Neuronal stem cell (in vitro differentiated cells): ENCODE measurements at regions not wholly inside any gene's neighbourhood (a gene's known extent, or its start where the extent isn't known, plus 50 kb on each side); places are given as distances from the start of the nearest gene placed in this dataset.

Experiments
- DNase-seq: peaks from one replicate; pipeline ENCODE4 v3.0.0-alpha.2; 2013; ENCODE audit warnings: low spot score
- H2AFZ ChIP-seq: one replicate; pipeline ENCODE4 v1.6.1; 2013; ENCODE audit warnings: mild to moderate bottlenecking, low read length, inconsistent platforms
- H2AK5ac ChIP-seq: 2 replicates; pipeline ENCODE4 v1.6.1; 2013; ENCODE audit warnings: low read depth, mild to moderate bottlenecking, inconsistent platforms, low read length, moderate library complexity, mixed read lengths
- H2BK120ac ChIP-seq: 2 replicates; pipeline ENCODE4 v1.6.1; 2013; ENCODE audit warnings: low read depth, mild to moderate bottlenecking, inconsistent platforms, low read length, moderate library complexity, mixed read lengths
- H2BK12ac ChIP-seq: one replicate; pipeline ENCODE4 v1.6.1; 2013; ENCODE audit warnings: low read length, inconsistent platforms
- H2BK15ac ChIP-seq: 2 replicates; pipeline ENCODE4 v1.6.1; 2013; ENCODE audit warnings: mild to moderate bottlenecking, low read length, inconsistent platforms, mixed read lengths
- H2BK5ac ChIP-seq: one replicate; pipeline ENCODE4 v1.6.1; 2013; ENCODE audit warnings: inconsistent platforms, mild to moderate bottlenecking, low read length, moderate library complexity
- H3K14ac ChIP-seq: one replicate; pipeline ENCODE4 v1.6.1; 2013; ENCODE audit warnings: low read length, inconsistent platforms
- H3K18ac ChIP-seq: 2 replicates; pipeline ENCODE4 v1.6.1; 2013; ENCODE audit warnings: low read length, inconsistent platforms
- H3K23ac ChIP-seq: 2 replicates; pipeline ENCODE4 v1.6.1; 2013; ENCODE audit warnings: low read depth, mild to moderate bottlenecking, mixed read lengths, low read length, inconsistent platforms; ENCODE audit not compliant: poor library complexity
- H3K27ac ChIP-seq: replicated peaks from 3 replicates; pipeline ENCODE4 v1.5.1; 2013; ENCODE audit warnings: low read length, inconsistent platforms
- H3K27me3 ChIP-seq, 3 experiments: 2 replicates each; pipeline ENCODE4 v1.6.1; 2013; ENCODE audit warnings: low read length in 3 of 3, mild to moderate bottlenecking in 2 of 3, inconsistent platforms in 1 of 3, low read depth in 1 of 3, mixed read lengths in 1 of 3, moderate library complexity in 1 of 3; ENCODE audit not compliant: control insufficient read depth in 3 of 3, insufficient read depth in 3 of 3
- H3K36me3 ChIP-seq, 2 donors: replicated peaks in 1 of 2; 2 replicates each; pipeline ENCODE4 v1.6.1; 2013; ENCODE audit warnings: low read length in 2 of 2; ENCODE audit not compliant: control insufficient read depth in 2 of 2, insufficient read depth in 2 of 2
- H3K4ac ChIP-seq: 2 replicates; pipeline ENCODE4 v1.6.1; 2013; ENCODE audit warnings: inconsistent platforms, mild to moderate bottlenecking, low read length, moderate library complexity
- H3K4me1 ChIP-seq, 2 donors: 1 replicate in 1 of 2; 2 replicates in 1 of 2; pipeline ENCODE4 v1.6.1; 2013; ENCODE audit warnings: low read length in 2 of 2, low read depth in 1 of 2; ENCODE audit not compliant: control insufficient read depth in 2 of 2, insufficient read depth in 1 of 2
- H3K4me2 ChIP-seq: one replicate; pipeline ENCODE4 v1.6.1; 2013; ENCODE audit warnings: mild to moderate bottlenecking, low read length, inconsistent platforms; ENCODE audit not compliant: insufficient read depth, poor library complexity, severe bottlenecking
- H3K4me3 ChIP-seq, 2 donors: 2 replicates each; pipeline ENCODE4 v1.5.1; 2013; ENCODE audit warnings: low read length in 2 of 2, mild to moderate bottlenecking in 2 of 2, inconsistent platforms in 1 of 2, moderate library complexity in 1 of 2
- H3K79me1 ChIP-seq: one replicate; pipeline ENCODE4 v1.6.1; 2013; ENCODE audit warnings: low read depth, mild to moderate bottlenecking, inconsistent platforms, low read length, moderate library complexity
- H3K9ac ChIP-seq: one replicate; pipeline ENCODE4 v1.6.1; 2013; ENCODE audit warnings: mild to moderate bottlenecking, low read depth, low read length, inconsistent platforms; ENCODE audit not compliant: poor library complexity
- H3K9me3 ChIP-seq, 2 donors: replicated peaks in 1 of 2; 2 replicates each; pipeline versions ENCODE3 to v1.6.1; 2013; ENCODE audit warnings: low read length in 2 of 2, mild to moderate bottlenecking in 2 of 2, inconsistent platforms in 1 of 2, low read depth in 1 of 2, mixed read lengths in 1 of 2, moderate library complexity in 1 of 2; ENCODE audit not compliant: control insufficient read depth in 2 of 2, insufficient read depth in 1 of 2
- H4K8ac ChIP-seq: one replicate; pipeline ENCODE4 v1.6.1; 2013; ENCODE audit warnings: low read depth, mild to moderate bottlenecking, inconsistent platforms, low read length, moderate library complexity
- H4K91ac ChIP-seq: one replicate; pipeline ENCODE4 v1.6.1; 2013; ENCODE audit warnings: low read length, low read depth, mild to moderate bottlenecking, inconsistent platforms; ENCODE audit not compliant: poor library complexity
- WGBS, 2 donors: extraction: QIAGEN DNeasy Blood & Tissue Kit; methylation state at CpG; one replicate each; pipeline ENCODE4 v1.1.7; 2013; ENCODE audit warnings: missing lambda C conversion rate in 2 of 2, mixed read lengths in 1 of 2; ENCODE audit not compliant: insufficient read length in 2 of 2, insufficient replicate concordance in 1 of 2; ENCODE audit errors: extremely low coverage in 2 of 2; 5-methylcytosine and 5-hydroxymethylcytosine counted together

DNA sequence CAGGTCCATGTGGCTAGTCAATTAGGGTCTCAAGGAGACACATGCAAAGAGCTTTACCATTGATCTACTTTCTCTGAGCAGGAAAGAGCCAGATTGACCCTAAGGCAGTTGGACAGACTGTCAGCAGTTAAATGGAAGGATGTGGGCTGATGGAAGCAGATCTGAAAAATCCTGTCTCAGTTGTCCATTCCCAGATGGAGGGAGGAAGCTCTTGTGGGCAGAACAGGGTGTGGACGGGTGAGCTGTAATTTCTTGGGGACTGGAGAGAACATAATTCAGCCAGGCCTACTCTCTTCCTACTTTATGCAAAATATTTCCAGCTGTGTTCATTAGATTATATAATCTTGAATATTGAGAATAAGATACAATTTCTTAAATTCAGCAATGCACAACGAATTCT is 163.6 kb downstream of the GNAT3 start:
- no peaks in the 10 kb centered on the region for H3K27me3 ChIP-seq
- no peaks in the 10 kb centered on the region for H3K79me1 ChIP-seq
- WGBS, 2 donors = no CpG with 5 or more reads among the region's 2 CpGs
- H3K9ac ChIP-seq = no peak overlapping the region
- no peak overlapping the region for H2BK12ac ChIP-seq
- no peak overlapping the region for H4K91ac ChIP-seq
- no peak overlapping the region for H3K4me2 ChIP-seq
- no peaks in the 10 kb centered on the region for H3K36me3 ChIP-seq
- H2BK5ac ChIP-seq = no peak overlapping the region
- no peak overlapping the region for H3K14ac ChIP-seq
- H2BK120ac ChIP-seq = no peak overlapping the region
- H3K23ac ChIP-seq = no peak overlapping the region
- H3K4me1 ChIP-seq = peaks cover 0 to 4% of the 10 kb centered on the region in 2 donors
- H3K18ac ChIP-seq = no peak overlapping the region
- H2BK15ac ChIP-seq = no peak overlapping the region
- H3K4me3 ChIP-seq = no peak overlapping the region
- no peak overlapping the region for H3K4ac ChIP-seq
- DNase-seq = no peak
- peaks cover 0 to 2% of the 10 kb centered on the region in 2 donors for H3K9me3 ChIP-seq
- H2AK5ac ChIP-seq = no peak overlapping the region
- no peak overlapping the region for H4K8ac ChIP-seq
- no peak overlapping the region for H2AFZ ChIP-seq
- no peak overlapping the region for H3K27ac ChIP-seq

DNA sequence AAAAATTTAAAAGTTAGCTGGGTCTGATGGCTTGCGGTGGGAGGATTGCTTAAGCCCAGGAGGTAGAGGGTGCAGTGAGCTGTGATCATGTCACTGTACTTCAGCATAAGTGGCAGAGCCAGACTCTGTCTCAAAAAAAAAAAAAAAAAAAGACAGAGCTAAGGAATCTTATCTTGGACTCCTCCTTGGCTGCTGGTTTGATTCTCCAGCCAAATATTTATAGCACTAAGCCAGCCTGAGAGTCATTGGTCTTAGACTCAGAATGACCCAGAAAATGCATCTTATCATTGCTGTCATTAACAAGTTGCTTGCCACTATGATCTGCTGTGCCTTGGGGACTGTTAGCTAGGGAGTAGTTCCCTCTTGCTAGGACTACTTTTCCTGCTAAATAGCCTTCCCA is 164.7 kb downstream of the GNAT3 start:
- Histone ChIP-seq H2BK120ac (no peak overlapping the region), H3K27ac (no peak overlapping the region), H4K8ac (no peak overlapping the region), H3K18ac (no peak overlapping the region), H3K36me3 (no peaks in the 10 kb centered on the region), H2BK5ac (no peak overlapping the region), H3K14ac (no peak overlapping the region), H2AFZ (no peak overlapping the region), H4K91ac (no peak overlapping the region), H2AK5ac (no peak overlapping the region), H3K9me3 (peaks cover 0 to 2% of the 10 kb centered on the region in 2 donors), H3K9ac (no peak overlapping the region), H3K23ac (no peak overlapping the region), H3K79me1 (no peaks in the 10 kb centered on the region), H3K4me3 (no peak overlapping the region), H3K27me3 (no peaks in the 10 kb centered on the region), H2BK12ac (no peak overlapping the region), H3K4me2 (no peak overlapping the region), H3K4me1 (peaks cover 0 to 4% of the 10 kb centered on the region in 2 donors), H3K4ac (no peak overlapping the region), H2BK15ac (no peak overlapping the region)
- DNase-seq = no peak
- no CpG with 5 or more reads among the region's 1 CpG for WGBS, 2 donors

DNA sequence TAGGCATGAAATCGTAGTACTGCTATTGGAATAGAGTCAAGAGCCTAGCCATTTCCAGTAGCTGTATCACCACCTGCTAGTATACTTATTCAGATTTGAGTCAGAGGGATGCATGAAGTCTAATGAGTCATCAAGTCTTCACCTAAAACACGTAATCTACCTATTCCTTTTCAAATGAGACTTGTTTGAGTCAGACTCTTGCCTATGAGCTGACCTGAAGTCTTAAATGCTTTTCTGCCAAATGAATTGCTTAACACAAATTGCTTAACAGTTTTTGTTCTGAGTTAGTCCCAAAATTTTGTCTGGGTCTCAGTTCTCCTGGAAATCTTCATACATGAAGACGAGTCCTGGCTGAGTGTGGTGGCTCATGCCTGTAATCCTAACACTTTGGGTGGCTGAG is 165.2 kb downstream of the GNAT3 start:
- Histone ChIP-seq H4K91ac (no peak overlapping the region), H2BK5ac (no peak overlapping the region), H3K14ac (no peak overlapping the region), H3K27ac (no peak overlapping the region), H2AFZ (no peak overlapping the region), H4K8ac (no peak overlapping the region), H2BK120ac (no peak overlapping the region), H3K9ac (no peak overlapping the region), H2BK12ac (no peak overlapping the region), H2BK15ac (no peak overlapping the region), H3K4me3 (no peak overlapping the region), H3K9me3 (peaks cover 0 to 2% of the 10 kb centered on the region in 2 donors), H3K18ac (no peak overlapping the region), H3K4me1 (peaks cover 0 to 4% of the 10 kb centered on the region in 2 donors), H3K27me3 (no peaks in the 10 kb centered on the region), H3K4me2 (no peak overlapping the region), H2AK5ac (no peak overlapping the region), H3K79me1 (no peaks in the 10 kb centered on the region), H3K4ac (no peak overlapping the region), H3K36me3 (no peaks in the 10 kb centered on the region), H3K23ac (no peak overlapping the region)
- DNase-seq = no peak
- WGBS, 2 donors = no CpG with 5 or more reads among the region's 3 CpGs

DNA sequence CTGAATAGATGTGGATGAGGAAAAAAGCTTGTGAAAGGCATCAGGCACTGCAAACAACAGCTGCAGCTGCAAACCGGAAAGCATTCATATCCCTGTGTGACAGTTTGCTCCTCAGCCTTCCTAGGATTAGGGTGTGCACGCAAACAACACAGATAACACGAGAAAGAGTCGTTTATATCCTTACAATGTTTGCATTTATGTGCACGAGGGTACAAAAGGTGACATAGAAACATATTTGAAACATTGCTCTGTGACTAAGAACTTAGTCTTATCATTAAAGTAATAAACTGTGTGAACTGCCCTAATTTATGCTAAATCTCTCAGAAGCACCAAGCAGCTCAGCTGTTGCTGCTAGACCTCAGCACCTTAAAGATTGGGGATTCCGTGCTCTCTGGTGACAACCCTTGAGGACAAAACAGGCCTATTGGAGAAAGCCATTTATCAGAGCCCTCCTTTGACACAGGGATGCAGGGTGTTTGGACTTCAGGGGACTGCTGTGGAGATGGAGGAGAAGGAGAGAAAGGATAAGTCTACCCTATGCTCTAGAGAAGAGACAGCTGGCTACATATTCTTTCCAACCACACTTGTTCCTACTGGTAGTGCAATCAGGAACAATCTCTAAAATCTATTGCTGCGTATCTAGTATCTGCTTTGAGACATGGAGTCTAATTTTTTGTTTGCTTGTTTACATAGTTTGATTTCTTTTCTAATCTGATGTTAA is 176.2 kb downstream of the GNAT3 start:
- no peak overlapping the region for H2AK5ac ChIP-seq
- H3K79me1 ChIP-seq = no peaks in the 10 kb centered on the region
- H3K36me3 ChIP-seq = no peaks in the 10 kb centered on the region
- DNase-seq = peak; percentile 35
- no peak overlapping the region for H2BK12ac ChIP-seq
- H2BK15ac ChIP-seq = no peak overlapping the region
- WGBS, 2 donors = no CpG with 5 or more reads among the region's 7 CpGs
- H4K8ac ChIP-seq = no peak overlapping the region
- H3K9ac ChIP-seq = no peak overlapping the region
- H3K4ac ChIP-seq = no peak overlapping the region
- no peak overlapping the region for H4K91ac ChIP-seq
- H2BK5ac ChIP-seq = no peak overlapping the region
- H3K27me3 ChIP-seq = no peaks in the 10 kb centered on the region
- H2AFZ ChIP-seq = peak overlapping the region; percentile 70
- peak overlapping the region; percentile 65 for H3K18ac ChIP-seq
- peak overlapping the region; percentile 78 for H3K27ac ChIP-seq
- no peak overlapping the region for H2BK120ac ChIP-seq
- H3K4me1 ChIP-seq = peaks cover 6 to 13% of the 10 kb centered on the region in 2 donors
- H3K9me3 ChIP-seq = no peaks in the 10 kb centered on the region
- peak overlapping the region in 1 of 2 donors; percentile 26 for H3K4me3 ChIP-seq
- no peak overlapping the region for H3K23ac ChIP-seq
- no peak overlapping the region for H3K14ac ChIP-seq
- no peak overlapping the region for H3K4me2 ChIP-seq
